GM12891 (cell line): ENCODE measurements at regions not wholly inside any gene's neighbourhood (a gene's known extent, or its start where the extent isn't known, plus 50 kb on each side); places are given as distances from the start of the nearest gene placed in this dataset.

ENCODE experiments used
- POLR2A ChIP-seq: IDR thresholded peaks from 2 replicates; pipeline ENCODE4 v1.6.1; 2011; ENCODE audit warnings: low read depth, low read length, control low read depth
- POLR2AphosphoS5 ChIP-seq: IDR thresholded peaks from 2 replicates; pipeline ENCODE4 v1.6.1; 2011; ENCODE audit warnings: low read depth, low read length, control low read depth
- SPI1 ChIP-seq: IDR thresholded peaks from 2 replicates; pipeline ENCODE4 v1.6.1; 2011; ENCODE audit warnings: low read depth, low read length, control low read depth
- TAF1 ChIP-seq: IDR thresholded peaks from 2 replicates; pipeline ENCODE4 v1.6.1; 2011; ENCODE audit warnings: low read depth, low read length, control low read depth

DNA sequence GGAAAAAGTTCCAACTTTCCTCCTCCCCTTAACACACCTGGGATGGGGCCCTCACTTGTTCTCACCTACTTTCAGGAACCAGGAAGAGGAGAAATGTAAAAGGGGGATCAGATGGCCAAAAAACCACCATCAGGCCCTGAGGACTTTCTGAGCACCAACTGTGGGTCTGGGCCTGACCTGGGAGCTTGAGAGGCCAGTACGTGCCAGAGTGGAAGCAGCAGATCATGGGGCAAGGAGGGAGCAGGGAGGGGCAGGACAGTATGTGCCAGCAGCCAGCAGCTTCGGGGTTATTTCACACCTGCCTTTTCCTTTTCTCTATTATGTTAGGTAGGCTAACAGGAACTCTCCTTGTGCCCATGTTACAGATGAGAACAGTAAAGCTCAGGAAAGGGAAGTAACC is 118.8 kb upstream of the UNC5B start:
- no peak for TF ChIP-seq POLR2A
- no peak for TF ChIP-seq POLR2AphosphoS5
- TF ChIP-seq SPI1, result no peak
- no peak for TF ChIP-seq TAF1
